Activated CD8-positive, alpha-beta memory T cell treated with anti-CD3 and anti-CD28 coated beads, Interleukin-2, amount 50 U/mL, for 1 hour (primary cell): ENCODE measurements at regions not wholly inside any gene's neighbourhood (a gene's known extent, or its start where the extent isn't known, plus 50 kb on each side); places are given as distances from the start of the nearest gene placed in this dataset.

ENCODE experiments used
- DNase-seq: peaks from one replicate; pipeline ENCODE4 v3.0.0-alpha.2; 2020; ENCODE audit errors: extremely low read depth

DNA sequence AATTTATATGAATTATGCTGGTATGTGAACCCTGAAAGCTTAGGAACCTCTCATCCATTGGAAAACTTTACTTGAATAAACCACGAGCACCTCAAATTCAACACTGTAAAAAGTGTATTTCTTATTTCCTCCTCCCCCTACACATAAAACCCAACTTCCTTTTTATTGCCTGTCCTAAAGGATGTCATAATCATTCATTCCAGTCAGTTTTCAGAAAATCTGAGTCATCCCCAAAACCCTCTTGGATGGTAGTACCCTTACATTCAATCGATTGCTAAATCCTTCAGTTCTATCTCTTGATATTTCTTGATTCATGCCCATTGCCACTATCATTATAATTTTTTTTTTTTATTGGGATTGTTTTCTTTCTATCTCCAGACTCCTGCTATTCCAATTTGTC lies 91.1 kb upstream of the ATP8A1 start:
- no peak for DNase-seq

DNA sequence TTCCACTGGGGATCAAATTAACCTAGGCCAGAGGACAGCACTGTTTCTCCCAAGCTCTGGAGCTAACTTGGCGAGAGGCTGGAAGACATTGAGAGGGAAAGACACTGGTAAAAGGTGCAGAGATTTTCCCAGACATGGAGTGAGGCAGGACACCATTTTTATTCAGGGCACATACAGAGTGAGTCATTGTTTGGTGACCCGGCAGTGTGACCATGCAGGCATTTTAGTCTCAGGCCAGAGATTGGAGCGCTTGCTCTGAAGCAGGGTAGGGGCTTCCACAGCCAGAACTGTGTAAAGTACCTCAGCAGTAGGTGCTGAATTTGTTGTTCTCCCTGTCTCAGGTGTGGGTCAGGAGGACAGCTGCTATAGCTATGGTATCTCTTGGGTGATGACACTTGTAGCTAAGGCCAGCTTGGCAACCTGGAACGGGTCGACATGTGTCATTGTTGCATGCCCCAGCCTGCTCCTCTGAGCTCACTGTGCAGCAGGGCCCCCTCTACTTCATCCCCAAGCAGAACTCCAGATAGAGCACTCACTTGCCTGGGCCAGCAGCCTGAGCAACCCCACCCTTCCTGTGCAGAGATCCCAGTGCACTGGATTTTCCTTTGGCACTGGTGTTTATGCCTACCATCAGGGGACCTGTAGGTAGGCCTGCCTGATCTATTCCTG lies 79.8 kb upstream of the ATP8A1 start:
- DNase-seq = no peak

DNA sequence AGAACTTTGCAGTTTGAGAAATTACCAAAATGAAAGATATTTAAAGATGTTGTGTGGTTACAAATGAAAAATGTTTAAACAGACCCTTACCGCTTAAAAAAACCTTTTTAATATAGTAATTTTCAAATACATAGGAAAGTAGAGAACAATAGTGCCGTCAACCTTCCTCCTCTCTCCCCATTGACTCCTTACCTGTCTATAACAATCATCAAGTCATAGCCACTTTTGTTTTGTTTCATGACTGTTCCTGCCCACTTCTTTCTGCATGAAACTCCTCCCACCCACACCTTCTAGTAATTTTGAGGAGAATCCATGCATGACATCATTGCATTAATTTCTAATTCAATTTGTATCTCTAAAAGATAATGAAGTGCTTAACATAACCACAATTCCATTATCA lies 76.5 kb upstream of the ATP8A1 start:
- DNase-seq = no peak

DNA sequence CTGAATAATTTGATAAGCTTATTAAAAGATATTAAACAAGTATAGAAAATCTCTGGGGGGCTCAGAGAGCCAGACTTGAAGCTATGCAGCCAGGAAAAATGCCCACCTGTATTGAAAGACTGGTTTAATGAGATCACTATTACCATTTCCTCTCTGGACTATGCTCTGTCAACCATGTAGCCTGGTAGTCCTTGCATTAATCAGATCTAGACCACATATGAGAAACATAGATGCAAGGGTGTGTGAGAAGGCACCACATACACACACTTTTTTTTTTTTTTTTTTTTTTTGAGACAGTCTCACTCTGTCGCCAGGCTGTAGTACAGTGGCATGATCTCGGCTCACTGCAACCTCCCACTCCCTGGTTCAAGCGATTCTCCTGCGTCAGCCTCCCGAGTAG lies 75.9 kb upstream of the ATP8A1 start:
- no peak for DNase-seq

DNA sequence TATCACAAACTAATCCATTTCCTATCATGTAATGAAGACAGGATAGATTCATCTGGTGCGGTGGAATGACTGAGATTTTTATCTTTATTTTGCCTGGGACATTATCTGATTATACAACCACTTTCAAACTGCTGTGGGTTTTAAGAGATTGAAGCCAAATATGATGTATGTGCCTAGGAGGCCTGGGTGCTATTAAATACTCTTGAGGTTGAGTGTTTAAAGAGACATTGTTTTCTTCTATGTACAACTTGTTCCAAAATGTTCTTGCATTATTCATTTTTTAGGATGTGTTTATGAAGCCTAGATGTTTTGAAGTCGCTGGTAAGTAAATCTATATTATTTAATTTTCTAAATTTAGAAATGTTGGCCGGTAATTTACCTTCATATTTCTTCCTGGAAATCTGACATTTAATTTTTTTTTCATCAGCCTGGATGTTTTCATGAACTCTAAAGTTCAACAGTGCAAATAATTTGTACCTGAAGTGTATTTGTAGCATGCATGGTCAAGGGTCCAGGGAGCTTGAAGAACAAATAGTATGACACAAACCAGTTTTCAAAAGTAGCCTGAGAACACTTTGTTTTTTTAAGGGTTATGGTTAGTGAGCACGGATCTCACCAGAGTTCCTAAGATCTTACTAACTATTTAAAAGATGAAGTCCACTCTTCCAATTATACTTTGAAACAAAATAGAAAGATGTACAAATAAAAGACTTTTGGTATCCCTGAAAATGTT lies 72.8 kb upstream of the ATP8A1 start:
- no peak for DNase-seq

DNA sequence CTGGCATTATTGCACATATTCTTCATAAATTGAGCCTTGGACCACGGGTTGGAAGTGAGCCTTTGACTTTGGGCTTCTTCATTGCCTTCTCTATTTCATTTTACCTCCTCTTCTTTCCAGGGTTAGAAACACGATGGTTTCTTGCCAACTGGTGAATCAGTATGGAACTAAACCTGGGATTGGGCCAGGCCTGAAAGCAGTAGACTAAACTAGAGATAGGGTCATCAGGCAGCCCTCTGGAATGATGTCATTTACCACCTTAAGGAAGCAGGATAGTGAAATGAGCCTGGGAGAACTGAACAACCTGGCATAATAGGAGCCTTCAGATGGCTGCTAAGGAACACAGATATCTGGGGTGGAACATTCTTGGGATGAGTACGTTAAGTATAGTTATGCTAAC lies 67.5 kb upstream of the ATP8A1 start:
- no peak for DNase-seq

DNA sequence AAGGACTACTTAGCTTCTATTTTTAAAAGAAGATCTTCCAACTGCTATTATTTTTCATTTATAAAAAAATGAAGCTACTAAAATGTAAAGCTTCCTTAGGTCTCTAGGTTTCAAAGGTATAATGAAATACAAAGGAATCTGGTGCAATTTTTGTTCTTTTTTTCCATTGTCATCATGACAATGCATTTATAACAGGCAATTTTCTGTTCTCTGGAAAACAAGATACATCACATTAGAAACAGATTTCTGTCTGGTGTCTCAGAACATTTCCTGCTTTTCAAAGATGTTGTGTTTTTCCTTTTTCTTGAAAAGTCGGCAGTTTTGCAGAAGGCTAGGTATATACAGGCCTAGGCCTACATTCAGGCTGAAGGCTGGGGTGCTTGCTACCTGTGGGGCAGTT lies 63.6 kb upstream of the ATP8A1 start:
- DNase-seq = no peak

DNA sequence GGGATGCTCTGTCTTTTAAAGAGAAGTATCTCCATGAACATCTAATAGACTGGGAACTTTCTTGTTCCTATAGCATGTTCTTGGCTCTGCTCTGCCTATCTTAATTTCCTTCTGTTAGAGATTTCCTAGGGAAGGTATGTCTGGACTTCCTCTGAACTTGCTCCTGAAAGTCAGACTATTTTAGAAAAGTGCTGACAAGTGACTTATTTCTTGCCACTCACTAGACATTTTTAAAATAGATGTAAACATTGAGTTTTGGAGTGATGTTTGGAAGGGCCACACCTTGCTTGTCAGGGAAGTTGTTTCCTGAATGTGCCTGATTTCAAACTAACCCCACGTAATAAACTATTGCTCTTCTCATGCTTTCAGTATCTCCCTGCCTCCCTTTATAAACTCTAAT lies 62.4 kb upstream of the ATP8A1 start:
- no peak for DNase-seq

DNA sequence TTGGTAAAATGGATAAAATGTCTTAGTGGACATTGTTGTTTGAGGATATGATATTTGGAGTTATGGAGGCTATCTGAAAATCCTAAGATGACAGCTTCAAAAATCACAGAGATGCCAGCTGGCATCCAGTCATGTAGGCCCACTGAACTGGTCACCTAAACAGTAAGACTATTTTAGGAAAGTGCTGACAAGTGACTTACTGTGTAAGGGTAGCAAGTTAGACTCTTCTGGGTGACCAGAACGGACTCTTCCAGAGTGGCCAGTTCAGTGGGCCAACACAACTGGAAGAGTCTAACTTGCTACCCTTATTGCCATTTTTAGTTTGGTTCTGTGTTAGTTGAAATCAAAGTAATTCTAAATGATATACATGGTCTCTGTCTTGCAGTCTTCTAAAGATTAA lies 61.4 kb upstream of the ATP8A1 start:
- no peak for DNase-seq

DNA sequence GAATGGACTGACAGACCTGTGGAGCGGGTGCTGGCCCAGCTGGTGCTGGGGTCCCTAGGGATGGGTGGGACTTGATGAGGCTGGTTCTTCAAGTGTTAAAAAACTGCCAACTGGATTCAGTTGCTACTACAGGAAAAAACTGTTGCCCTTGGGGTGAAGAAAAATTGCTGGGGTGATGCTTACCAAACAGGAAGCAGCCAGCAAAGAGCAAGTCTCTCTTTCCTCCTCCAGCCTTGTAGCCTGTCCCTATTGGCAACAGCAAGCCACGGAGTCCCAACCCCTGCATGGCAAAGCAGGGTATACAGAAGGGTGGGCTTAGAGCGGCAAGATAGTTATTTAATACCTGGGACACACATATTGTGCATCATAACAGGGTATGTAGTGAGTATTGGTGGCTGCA lies 60.1 kb upstream of the ATP8A1 start:
- DNase-seq = no peak

DNA sequence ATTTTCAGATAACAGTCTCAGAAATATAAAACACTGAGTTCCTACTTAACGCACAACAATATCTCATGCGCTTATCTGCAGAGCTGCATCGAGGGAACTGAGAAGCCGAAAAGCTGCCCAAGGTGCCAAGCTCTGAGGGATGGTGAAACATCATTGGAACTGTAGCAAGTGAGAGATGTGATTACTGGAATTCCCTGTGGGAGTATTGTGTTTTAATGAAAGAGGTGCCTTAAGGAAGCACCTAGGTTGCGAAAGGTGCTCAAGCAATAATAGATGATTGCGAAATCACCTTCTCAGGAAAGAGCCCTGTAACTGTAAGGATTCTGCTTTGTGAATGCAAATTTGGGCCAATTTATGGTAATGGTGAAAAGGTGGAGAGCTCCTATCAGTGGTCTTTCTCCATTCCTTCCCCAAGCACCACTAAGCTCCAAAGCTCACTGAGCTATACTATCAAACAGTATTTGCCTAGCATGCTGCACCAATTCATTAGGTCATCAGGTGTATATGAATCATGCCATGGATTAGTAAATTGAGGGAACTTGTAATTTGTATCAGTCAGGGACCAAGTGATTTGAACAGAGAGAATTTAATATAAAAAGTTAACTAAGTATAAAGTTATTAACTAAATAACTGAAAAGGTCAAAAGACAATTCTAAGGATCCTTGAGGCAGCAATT lies 59.0 kb upstream of the ATP8A1 start:
- DNase-seq = no peak

DNA sequence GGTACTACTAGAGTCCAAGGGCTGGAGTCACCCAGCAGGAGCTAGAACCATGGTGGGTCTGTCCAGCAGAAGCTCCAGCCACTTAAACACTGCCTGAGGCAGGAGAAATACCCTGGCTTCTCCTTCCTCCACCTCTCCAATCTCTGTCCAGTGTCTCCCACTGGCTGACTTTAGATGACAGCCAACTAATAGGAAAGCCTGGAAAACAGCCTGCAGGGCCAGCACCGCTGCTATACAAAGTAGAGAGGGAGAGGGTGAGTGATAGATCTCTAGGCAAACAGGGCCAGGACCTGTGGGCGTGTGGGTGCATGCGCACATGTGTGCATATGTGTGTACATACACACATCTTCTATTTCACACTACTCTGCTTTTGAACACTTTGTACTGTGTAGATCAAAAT lies 56.5 kb upstream of the ATP8A1 start:
- DNase-seq = no peak

DNA sequence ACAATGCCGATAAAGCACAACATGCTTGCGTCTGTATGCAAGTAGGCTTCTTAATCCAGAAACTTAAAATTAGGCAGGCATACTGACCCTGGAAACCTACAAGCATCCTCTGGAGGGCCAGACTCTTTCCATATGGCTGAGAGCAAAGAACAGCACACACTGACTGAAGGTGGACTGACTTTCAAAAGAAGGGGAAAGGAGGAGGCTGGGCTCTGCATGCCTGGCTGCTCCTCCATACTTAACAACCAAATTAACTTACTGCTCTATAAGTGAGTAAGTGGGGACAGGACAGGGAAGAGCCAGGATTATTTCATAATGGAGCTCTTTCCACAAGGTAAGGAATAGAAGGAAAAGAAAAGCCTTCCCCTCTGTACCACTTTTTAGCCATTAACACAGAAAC lies 55.9 kb upstream of the ATP8A1 start:
- no peak for DNase-seq

DNA sequence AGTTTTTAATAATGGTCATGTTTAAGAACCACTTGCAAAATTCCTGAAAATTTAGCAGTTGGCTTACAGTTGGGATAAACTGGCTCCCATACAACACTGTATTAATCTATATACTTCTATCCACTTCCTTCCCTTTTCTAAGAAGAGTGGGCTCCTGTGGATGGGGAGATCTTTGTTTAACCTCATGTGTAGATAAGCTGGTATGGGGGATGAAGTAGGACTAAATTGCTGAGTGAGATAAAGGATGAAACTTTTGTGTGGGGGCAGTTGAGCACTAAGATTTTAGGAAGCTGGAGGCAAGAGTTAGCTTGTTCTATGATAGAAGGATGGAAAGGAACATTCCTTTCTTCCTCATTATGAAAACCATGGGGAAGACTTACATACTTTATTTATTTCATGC lies 54.6 kb upstream of the ATP8A1 start:
- DNase-seq = no peak

DNA sequence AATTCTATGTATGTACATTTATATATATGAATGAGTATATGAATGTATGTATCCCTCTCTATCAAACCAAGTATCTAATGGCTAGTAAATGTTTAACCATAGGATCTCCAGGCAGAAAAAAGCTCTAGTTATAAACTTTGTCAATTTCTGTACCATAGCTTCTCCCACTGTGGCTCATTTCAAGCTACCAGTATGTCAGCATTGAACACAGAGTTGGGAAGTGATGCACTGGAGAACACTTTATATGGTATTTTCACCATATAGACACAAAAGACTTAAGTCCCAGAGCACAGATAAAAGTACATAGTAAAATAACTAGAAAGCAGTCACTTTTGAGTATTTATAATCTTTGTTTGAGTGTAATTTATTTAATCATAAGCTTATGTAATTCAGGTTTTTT lies 53.9 kb upstream of the ATP8A1 start:
- no peak for DNase-seq

DNA sequence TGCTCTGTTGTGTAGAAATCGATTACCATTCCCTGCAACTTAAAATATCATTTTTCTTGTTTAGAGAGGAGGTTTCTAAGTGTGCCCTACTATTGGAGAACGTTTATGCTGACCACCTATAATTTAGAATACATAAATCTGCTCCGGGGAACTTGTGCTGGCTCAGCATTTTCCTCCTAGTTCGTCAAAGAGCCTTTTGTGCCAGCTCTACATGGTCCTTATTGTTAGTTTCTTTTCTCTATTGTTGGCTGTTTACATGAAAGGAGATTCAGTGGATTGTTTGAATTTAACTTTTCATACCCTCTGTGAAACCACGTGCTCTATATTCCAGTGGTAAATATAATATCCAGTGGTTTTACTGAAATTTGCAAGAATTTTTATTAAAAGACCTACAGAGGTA lies 53.4 kb upstream of the ATP8A1 start:
- DNase-seq = no peak

DNA sequence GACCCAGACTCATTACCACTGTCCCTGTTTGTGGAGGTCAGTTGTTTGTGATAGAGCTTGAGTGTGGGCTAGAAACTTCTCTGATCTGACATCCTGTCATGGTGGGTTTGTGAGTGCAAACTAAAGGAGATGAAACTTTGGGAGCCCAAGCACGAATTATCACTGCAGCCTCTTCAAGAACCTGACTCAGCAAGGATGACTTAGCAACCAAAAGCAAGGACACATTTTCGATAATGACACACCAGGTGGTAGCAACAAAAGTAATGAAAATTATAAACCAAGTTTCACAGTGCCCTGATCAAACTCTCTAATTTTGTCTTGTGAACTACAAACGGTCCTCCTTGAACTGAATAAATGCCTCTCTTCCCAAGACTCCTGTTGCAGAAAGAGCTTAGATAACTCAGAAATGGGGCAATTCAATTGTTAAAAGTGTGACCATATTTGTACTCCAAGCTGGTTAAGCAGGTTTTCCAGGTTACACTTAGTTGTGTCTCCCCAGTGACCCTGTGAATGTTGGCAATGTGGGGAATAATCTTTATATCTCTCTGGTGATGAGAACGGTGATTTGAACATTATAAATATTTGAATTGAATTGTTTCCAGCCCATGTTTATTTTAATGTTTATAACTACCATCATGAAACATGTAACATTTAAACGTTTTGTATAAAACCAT lies 52.6 kb upstream of the ATP8A1 start:
- DNase-seq = no peak

DNA sequence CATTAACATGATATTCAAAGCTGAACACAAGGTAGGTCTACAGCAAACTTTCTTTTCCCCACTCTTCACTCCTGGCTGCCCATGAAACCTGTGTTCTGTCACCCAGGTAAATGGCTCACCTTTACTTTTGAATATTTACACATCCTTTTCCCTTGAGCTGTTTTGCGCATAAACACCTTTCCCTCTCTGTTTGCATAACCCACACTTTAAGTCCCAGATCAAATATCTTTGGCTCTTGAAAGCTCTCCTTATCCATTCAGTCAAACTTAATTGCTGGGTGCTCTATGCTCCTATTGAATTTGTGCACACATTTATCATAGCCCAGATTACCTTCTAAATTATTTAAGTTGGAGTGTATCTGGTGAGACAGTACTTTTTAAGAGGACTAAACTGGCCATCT lies 51.7 kb upstream of the ATP8A1 start:
- no peak for DNase-seq
